Esophagus squamous epithelium (tissue), 5 donors: ENCODE measurements at regions not wholly inside any gene's neighbourhood (a gene's known extent, or its start where the extent isn't known, plus 50 kb on each side); places are given as distances from the start of the nearest gene placed in this dataset.
"Not testable (repeated sequence)": the region's sequence is repeated elsewhere in the genome, so short reads cannot be mapped to it uniquely, and the experiment has no call there.

Experiments
- DNase-seq: peaks from one replicate; lab custom pipeline; 2025; lab: John Stamatoyannopoulos, UW
- H3K27ac ChIP-seq, 4 donors: fragments of 200-600 bp; sonication (generic); one replicate each; pipeline ENCODE4 v1.5.1; 2016 to 2019; ENCODE audit warnings: mild to moderate bottlenecking in 1 of 4
- H3K27me3 ChIP-seq, 4 donors: fragments of 200-600 bp; sonication (generic); 1 replicate in 3 of 4; 2 replicates in 1 of 4; pipeline versions ENCODE4 v1.5.1 to v1.6.0; 2017 to 2021; ENCODE audit warnings: antibody characterized with exemption in 1 of 4
- H3K36me3 ChIP-seq, 3 donors: fragments of 200-600 bp; sonication (generic); one replicate each; pipeline ENCODE4 v1.5.1; 2016 to 2019
- H3K4me1 ChIP-seq, 3 donors: fragments of 200-600 bp; sonication (generic); one replicate each; pipeline ENCODE4 v1.5.1; 2017 to 2019
- H3K4me3 ChIP-seq, 4 donors: fragments of 200-600 bp; sonication (generic); 1 replicate in 3 of 4; 2 replicates in 1 of 4; pipeline ENCODE4 v1.5.1; 2016 to 2019; ENCODE audit warnings: mild to moderate bottlenecking in 2 of 4, moderate library complexity in 1 of 4
- H3K9me3 ChIP-seq, 3 donors: fragments of 200-600 bp; sonication (generic); one replicate each; pipeline ENCODE4 v1.5.1; 2016 to 2019
- CTCF ChIP-seq, 6 experiments: fragments of 450-650 bp in 4 of 6; fragments of 200-600 bp in 2 of 6; sonication (generic) in 2 of 6; IDR thresholded peaks; one replicate each; pipeline ENCODE4 v1.5.1; 2016 to 2019; ENCODE audit warnings: antibody characterized with exemption in 6 of 6, mild to moderate bottlenecking in 4 of 6, moderate library complexity in 4 of 6
- POLR2A ChIP-seq, 4 donors: fragments of 450-650 bp; IDR thresholded peaks; one replicate each; pipeline ENCODE4 v1.6.1; 2017; ENCODE audit warnings: antibody characterized with exemption in 4 of 4, mild to moderate bottlenecking in 4 of 4, moderate library complexity in 3 of 4
- WGBS, 2 donors: methylation state at CpG; one replicate each; pipeline ENCODE4 v1.1.5; 2018; 5-methylcytosine and 5-hydroxymethylcytosine counted together
- intact Hi-C: fragments of 100-400 bp; cut with DNase I; formaldehyde crosslinking; loops from one replicate; pipeline ENCODE4 v1.15.0; 2022
- donor health status: DM: yes; HTN: yes; CAD: no.

- Histone ChIP-seq H3K27ac (no peak overlapping the region), H3K4me3 (no peak overlapping the region), H3K36me3 (no peaks in the 10 kb centered on the region), H3K9me3 (peaks cover 0 to 18% (median 0%) of the 10 kb centered on the region in 3 donors), H3K27me3 (no peaks in the 10 kb centered on the region), H3K4me1 (no peaks in the 10 kb centered on the region)
- no peak for TF ChIP-seq POLR2A (IDR thresholded peaks at IDR 0.05)
- no peak for TF ChIP-seq CTCF (IDR thresholded peaks at IDR 0.05)
- intact Hi-C loops = no loop called here
- DNase-seq = no peak
- 86 to 100% methylated on average over 1 of the region's 1 CpG for WGBS, 2 donors
Observed at GRCh38 chr13:55963934-55964333, 1176.8 kb upstream of the PRR20A start.

- Histone ChIP-seq H3K27me3 (no peaks in the 10 kb centered on the region), H3K36me3 (no peaks in the 10 kb centered on the region), H3K4me3 (no peak overlapping the region), H3K4me1 (no peaks in the 10 kb centered on the region), H3K9me3 (peaks cover 0 to 12% (median 0%) of the 10 kb centered on the region in 3 donors), H3K27ac (no peak overlapping the region)
- intact Hi-C loops = no loop called here
- DNase-seq = no peak
- TF ChIP-seq CTCF (IDR thresholded peaks at IDR 0.05) (no peak), POLR2A (IDR thresholded peaks at IDR 0.05) (no peak)
- WGBS, 2 donors = 91 to 93% methylated on average over 3 of the region's 3 CpGs
Observed at GRCh38 chr13:55967055-55967454, 1173.7 kb upstream of the PRR20A start.

- no peak for DNase-seq
- TF ChIP-seq POLR2A (IDR thresholded peaks at IDR 0.05) = no peak
- TF ChIP-seq CTCF (IDR thresholded peaks at IDR 0.05) = no peak
- H3K27ac ChIP-seq = no peak overlapping the region
- no peaks in the 10 kb centered on the region for H3K27me3 ChIP-seq
- H3K9me3 ChIP-seq = peaks cover 0 to 11% (median 0%) of the 10 kb centered on the region in 3 donors
- no peaks in the 10 kb centered on the region for H3K36me3 ChIP-seq
- intact Hi-C loops = no loop called here
- H3K4me1 ChIP-seq = no peaks in the 10 kb centered on the region
- WGBS, 2 donors = 68 to 72% methylated on average over 6 of the region's 6 CpGs
- H3K4me3 ChIP-seq = no peak overlapping the region
Observed at GRCh38 chr13:55977436-55977835, 1163.3 kb upstream of the PRR20A start.

GRCh38 chr13:55981381-55981780 lies 1159.3 kb upstream of the PRR20A start:
- Histone ChIP-seq H3K27ac (no peak overlapping the region), H3K4me1 (no peaks in the 10 kb centered on the region), H3K4me3 (no peak overlapping the region), H3K9me3 (peaks cover 0 to 13% (median 0%) of the 10 kb centered on the region in 3 donors), H3K36me3 (no peaks in the 10 kb centered on the region), H3K27me3 (no peaks in the 10 kb centered on the region)
- 56 to 70% methylated on average over 1 of the region's 1 CpG for WGBS, 2 donors
- intact Hi-C loops = no loop called here
- no peak for DNase-seq
- TF ChIP-seq CTCF (IDR thresholded peaks at IDR 0.05) (no peak), POLR2A (IDR thresholded peaks at IDR 0.05) (no peak)

- DNase-seq, H3K4me3 ChIP-seq, H3K4me1 ChIP-seq, H3K36me3 ChIP-seq, H3K27me3 ChIP-seq, H3K27ac ChIP-seq, intact Hi-C loops: not testable (repeated sequence)
- WGBS, 2 donors = 84 to 95% methylated on average over 2 of the region's 2 CpGs
- H3K9me3 ChIP-seq = peaks cover 0 to 21% (median 0%) of the 10 kb centered on the region in 3 donors
Observed at GRCh38 chr13:55984026-55984425, 1156.7 kb upstream of the PRR20A start.

- H3K4me1 ChIP-seq = no peaks in the 10 kb centered on the region
- no peaks in the 10 kb centered on the region for H3K27me3 ChIP-seq
- no peak overlapping the region for H3K27ac ChIP-seq
- TF ChIP-seq CTCF (IDR thresholded peaks at IDR 0.05) = no peak
- TF ChIP-seq POLR2A (IDR thresholded peaks at IDR 0.05) = no peak
- no peaks in the 10 kb centered on the region for H3K36me3 ChIP-seq
- WGBS, 2 donors = 93 to 94% methylated on average over 3 of the region's 3 CpGs
- no peak overlapping the region for H3K4me3 ChIP-seq
- DNase-seq = no peak
- intact Hi-C loops = no loop called here
- H3K9me3 ChIP-seq = peaks cover 0 to 21% (median 0%) of the 10 kb centered on the region in 3 donors
Observed at GRCh38 chr13:55990631-55991030, 1150.1 kb upstream of the PRR20A start.
